MM.1S (cell line): ENCODE measurements at regions not wholly inside any gene's neighbourhood (a gene's known extent, or its start where the extent isn't known, plus 50 kb on each side); places are given as distances from the start of the nearest gene placed in this dataset.

Source experiments
- CTCF ChIP-seq: fragments of 300-600 bp; sonication (generic); IDR thresholded peaks from 2 replicates; pipeline ENCODE4 v1.5.1; 2016; ENCODE audit warnings: antibody characterized with exemption, low read length, mixed read lengths
- EZH2 ChIP-seq: fragments of 300-600 bp; sonication (generic); optimal IDR thresholded peaks from 2 replicates; pipeline ENCODE3; 2017; ENCODE audit warnings: low read depth, mild to moderate bottlenecking, antibody characterized with exemption, low read length, mixed read lengths
- EZH2phosphoT487 ChIP-seq: fragments of 300-600 bp; sonication (generic); IDR thresholded peaks from 2 replicates; pipeline ENCODE4 v1.6.1; 2018; ENCODE audit warnings: antibody characterized with exemption, low read length

DNA sequence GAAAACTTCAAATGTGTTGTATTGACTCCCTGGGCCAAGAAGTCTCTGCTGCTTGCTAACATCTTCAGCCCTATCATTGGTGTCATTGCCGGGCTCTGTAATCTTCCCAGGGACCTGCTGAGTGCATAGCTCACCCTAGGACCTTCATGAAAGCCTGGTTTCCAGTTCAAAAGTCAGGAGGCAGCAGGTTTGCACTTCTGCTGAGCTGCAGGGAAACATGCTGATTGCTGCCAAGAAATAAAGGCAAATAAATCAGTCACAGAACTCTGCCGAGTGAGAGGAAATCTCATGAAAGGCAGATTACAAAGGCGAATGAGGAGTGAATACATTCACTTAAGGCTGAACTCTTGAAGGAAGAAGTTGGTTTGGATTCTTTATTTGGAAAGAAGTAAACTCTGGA, 1947.6 kb upstream of the CELF4 start:
- TF ChIP-seq CTCF, result no peak
- TF ChIP-seq EZH2, result no peak
- TF ChIP-seq EZH2phosphoT487, result no peak
